ENCODE measurements at regions not wholly inside any gene's neighbourhood (a gene's known extent, or its start where the extent isn't known, plus 50 kb on each side); places are given as distances from the start of the nearest gene placed in this dataset.

DNA sequence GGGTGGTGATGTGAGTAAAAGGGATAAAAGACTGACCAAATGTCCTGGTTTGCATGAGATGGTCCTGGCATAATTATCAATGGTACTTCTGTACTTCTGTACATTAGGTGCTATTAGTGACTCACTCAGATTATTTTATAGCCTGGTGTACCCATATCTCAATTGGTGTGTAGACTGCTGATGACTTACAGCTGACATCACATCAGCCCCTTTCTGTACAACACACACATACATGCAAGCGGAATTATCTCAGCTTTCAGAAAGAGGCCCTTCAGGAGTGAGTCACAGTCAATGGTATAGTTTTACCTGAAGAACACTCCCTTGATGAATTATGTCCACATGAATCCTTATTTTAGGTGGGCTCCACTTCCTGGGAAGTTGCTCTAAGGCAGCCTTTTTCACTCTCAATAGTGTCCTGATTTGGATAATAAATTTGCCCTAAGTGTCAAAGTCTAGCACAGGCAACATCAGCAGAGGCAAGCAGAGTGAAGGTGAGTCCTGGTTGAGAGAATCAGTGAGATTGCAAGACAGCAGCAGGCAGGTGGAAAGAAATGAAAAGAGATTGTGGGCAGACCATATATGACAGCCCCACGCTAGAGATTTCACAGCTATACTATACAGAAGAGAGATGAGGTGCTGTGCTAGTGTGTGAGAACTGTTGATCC is 137.0 kb downstream of the ZPLD1 start:
- TF ChIP-seq, protein P1, sequence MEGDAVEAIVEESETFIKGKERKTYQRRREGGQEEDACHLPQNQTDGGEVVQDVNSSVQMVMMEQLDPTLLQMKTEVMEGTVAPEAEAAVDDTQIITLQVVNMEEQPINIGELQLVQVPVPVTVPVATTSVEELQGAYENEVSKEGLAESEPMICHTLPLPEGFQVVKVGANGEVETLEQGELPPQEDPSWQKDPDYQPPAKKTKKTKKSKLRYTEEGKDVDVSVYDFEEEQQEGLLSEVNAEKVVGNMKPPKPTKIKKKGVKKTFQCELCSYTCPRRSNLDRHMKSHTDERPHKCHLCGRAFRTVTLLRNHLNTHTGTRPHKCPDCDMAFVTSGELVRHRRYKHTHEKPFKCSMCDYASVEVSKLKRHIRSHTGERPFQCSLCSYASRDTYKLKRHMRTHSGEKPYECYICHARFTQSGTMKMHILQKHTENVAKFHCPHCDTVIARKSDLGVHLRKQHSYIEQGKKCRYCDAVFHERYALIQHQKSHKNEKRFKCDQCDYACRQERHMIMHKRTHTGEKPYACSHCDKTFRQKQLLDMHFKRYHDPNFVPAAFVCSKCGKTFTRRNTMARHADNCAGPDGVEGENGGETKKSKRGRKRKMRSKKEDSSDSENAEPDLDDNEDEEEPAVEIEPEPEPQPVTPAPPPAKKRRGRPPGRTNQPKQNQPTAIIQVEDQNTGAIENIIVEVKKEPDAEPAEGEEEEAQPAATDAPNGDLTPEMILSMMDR (IDR thresholded peaks at IDR 0.05; ENCODE audit: low read length) = no peak
- no peak for TF ChIP-seq EZH2 (optimal IDR thresholded peaks at IDR 0.05; ENCODE audit: low read depth, low read length)

All from MM.1S (cell line).